Stimulated activated CD8-positive, alpha-beta memory T cell treated with anti-CD3 and anti-CD28 coated beads, Interleukin-7, amount 100 ng/mL, for 1 hour (primary cell): ENCODE measurements at regions not wholly inside any gene's neighbourhood (a gene's known extent, or its start where the extent isn't known, plus 50 kb on each side); places are given as distances from the start of the nearest gene placed in this dataset.

ENCODE experiments used
- DNase-seq, 2 donors: peaks; one replicate each; pipeline ENCODE4 v3.0.0-alpha.2; 2020; ENCODE audit warnings: low read depth in 2 of 2

GRCh38 chr16:79980650-79981521, 380.3 kb upstream of the MAF start:
- DNase-seq = no peak

- no peak for DNase-seq
Measured at GRCh38 chr16:79977940-79978836, 377.7 kb upstream of the MAF start.

GRCh38 chr16:79973320-79973719, 372.8 kb upstream of the MAF start:
- DNase-seq = no peak

- no peak for DNase-seq
Measured at GRCh38 chr16:79972053-79972704, 371.6 kb upstream of the MAF start.

GRCh38 chr16:79971237-79971572, 370.7 kb upstream of the MAF start:
- no peak for DNase-seq

- no peak for DNase-seq
Measured at GRCh38 chr16:79970551-79971236, 370.2 kb upstream of the MAF start.

GRCh38 chr16:79970087-79970486, 369.6 kb upstream of the MAF start:
- no peak for DNase-seq

- DNase-seq = no peak
Measured at GRCh38 chr16:79969458-79969857, 368.9 kb upstream of the MAF start.

GRCh38 chr16:79966226-79966625, 365.7 kb upstream of the MAF start:
- DNase-seq = no peak

GRCh38 chr16:79965718-79966117, 365.2 kb upstream of the MAF start:
- DNase-seq = no peak

GRCh38 chr16:79964104-79964503, 363.6 kb upstream of the MAF start:
- no peak for DNase-seq

- no peak for DNase-seq
Measured at GRCh38 chr16:79962962-79963361, 362.4 kb upstream of the MAF start.

GRCh38 chr16:79959226-79959625, 358.7 kb upstream of the MAF start:
- DNase-seq = no peak

GRCh38 chr16:79954921-79955705, 354.6 kb upstream of the MAF start:
- no peak for DNase-seq

GRCh38 chr16:79950932-79951719, 350.6 kb upstream of the MAF start:
- no peak for DNase-seq

GRCh38 chr16:79949417-79949816, 348.9 kb upstream of the MAF start:
- DNase-seq = no peak

- no peak for DNase-seq
Measured at GRCh38 chr16:79947771-79948170, 347.2 kb upstream of the MAF start.

GRCh38 chr16:79946252-79946651, 345.7 kb upstream of the MAF start:
- no peak for DNase-seq

GRCh38 chr16:79943736-79944135, 343.2 kb upstream of the MAF start:
- DNase-seq = no peak

- no peak for DNase-seq
Measured at GRCh38 chr16:79938575-79938974, 338.0 kb upstream of the MAF start.
